ENCODE measurements at regions not wholly inside any gene's neighbourhood (a gene's known extent, or its start where the extent isn't known, plus 50 kb on each side); places are given as distances from the start of the nearest gene placed in this dataset.

- intact Hi-C loops (cut with DNase I), result no loop called here
- Histone ChIP-seq H3K27ac (no peak overlapping the region), H3K4me1 (no peaks in the 10 kb centered on the region), H3K36me3 (no peaks in the 10 kb centered on the region), H3K27me3 (no peaks in the 10 kb centered on the region), H3K4me3 (no peak overlapping the region), H3K9me3 (peaks cover 4 to 7% of the 10 kb centered on the region in 2 donors)
- TF ChIP-seq CTCF (IDR thresholded peaks at IDR 0.05), result no peak
- DNase-seq (ENCODE audit: low spot score in 2 of 2), result no peak
These were observed 56.4 kb upstream of the RBMS1 start for GRCh38 chr2:160550048-160550447.

GRCh38 chr2:160551259-160551658 is 57.7 kb upstream of the RBMS1 start:
- DNase-seq (ENCODE audit: low spot score in 2 of 2), result no peak
- Histone ChIP-seq H3K27me3 (no peaks in the 10 kb centered on the region), H3K36me3 (no peaks in the 10 kb centered on the region), H3K4me1 (no peaks in the 10 kb centered on the region), H3K27ac (no peak overlapping the region), H3K9me3 (peaks cover 4 to 7% of the 10 kb centered on the region in 2 donors), H3K4me3 (no peak overlapping the region)
- no peak for TF ChIP-seq CTCF (IDR thresholded peaks at IDR 0.05)
- intact Hi-C loops (cut with DNase I), result no loop called here

DNA sequence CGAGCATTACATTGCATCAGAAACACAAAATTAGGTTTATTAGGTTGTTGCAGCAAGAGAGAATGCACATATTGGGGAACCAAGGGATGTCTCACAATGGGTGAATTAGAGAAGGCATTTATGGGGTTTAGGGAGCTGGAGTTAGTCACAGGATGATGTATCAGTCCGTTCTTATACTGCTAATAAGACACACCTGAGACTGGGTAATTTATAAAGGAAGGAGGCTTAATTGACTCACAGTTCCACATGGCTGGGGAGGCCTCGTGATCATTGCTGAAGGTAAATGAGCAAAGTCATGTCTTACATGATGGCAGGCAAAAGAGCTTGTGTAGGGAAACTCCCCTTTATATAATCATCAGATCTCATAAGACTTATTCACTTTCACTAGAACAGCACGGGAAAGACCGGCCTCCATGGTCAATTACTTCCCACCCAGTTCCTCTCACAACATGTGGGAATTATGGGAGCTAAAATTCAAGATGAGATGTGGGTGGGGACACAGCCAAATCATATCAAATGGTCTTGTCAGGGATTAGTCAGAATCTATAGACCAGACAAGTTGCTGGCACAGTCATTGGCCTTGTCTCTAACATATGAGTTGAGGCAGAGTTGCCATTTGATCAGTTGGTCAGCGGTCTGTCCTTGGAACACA is 61.9 kb upstream of the RBMS1 start:
- Histone ChIP-seq H3K4me3 (no peak overlapping the region), H3K27ac (no peak overlapping the region), H3K36me3 (no peaks in the 10 kb centered on the region), H3K4me1 (no peaks in the 10 kb centered on the region), H3K9me3 (no peaks in the 10 kb centered on the region), H3K27me3 (no peaks in the 10 kb centered on the region)
- intact Hi-C loops (cut with DNase I), result no loop called here
- no peak for DNase-seq (ENCODE audit: low spot score in 2 of 2)
- TF ChIP-seq CTCF (IDR thresholded peaks at IDR 0.05), result no peak

- Histone ChIP-seq H3K4me3 (no peak overlapping the region), H3K36me3 (no peaks in the 10 kb centered on the region), H3K9me3 (no peaks in the 10 kb centered on the region), H3K27ac (no peak overlapping the region), H3K27me3 (no peaks in the 10 kb centered on the region), H3K4me1 (no peaks in the 10 kb centered on the region)
- intact Hi-C loops (cut with DNase I), result no loop called here
- no peak for DNase-seq (ENCODE audit: low spot score in 2 of 2)
- no peak for TF ChIP-seq CTCF (IDR thresholded peaks at IDR 0.05)
These were observed 64.3 kb upstream of the RBMS1 start for GRCh38 chr2:160557903-160558302.

GRCh38 chr2:160558531-160558930 is 64.9 kb upstream of the RBMS1 start:
- Histone ChIP-seq H3K27me3 (no peaks in the 10 kb centered on the region), H3K9me3 (no peaks in the 10 kb centered on the region), H3K36me3 (no peaks in the 10 kb centered on the region), H3K4me1 (no peaks in the 10 kb centered on the region), H3K4me3 (no peak overlapping the region), H3K27ac (no peak overlapping the region)
- intact Hi-C loops (cut with DNase I), result no loop called here
- DNase-seq (ENCODE audit: low spot score in 2 of 2), result no peak
- TF ChIP-seq CTCF (IDR thresholded peaks at IDR 0.05), result no peak

Measured in ascending aorta (tissue), 2 donors.